GM12878 (cell line): ENCODE measurements at regions not wholly inside any gene's neighbourhood (a gene's known extent, or its start where the extent isn't known, plus 50 kb on each side); places are given as distances from the start of the nearest gene placed in this dataset.

ENCODE experiments used
- BCLAF1 ChIP-seq: fragments of 450-650 bp; IDR thresholded peaks from 2 replicates; pipeline ENCODE4 v1.6.1; 2017; ENCODE audit warnings: antibody characterized with exemption, mild to moderate bottlenecking, moderate library complexity
- CBFB ChIP-seq: IDR thresholded peaks from 2 replicates; pipeline ENCODE4 v1.6.1; 2016; ENCODE audit warnings: antibody characterized with exemption, low read depth
- ELK1 ChIP-seq: IDR thresholded peaks from 2 replicates; pipeline ENCODE4 v1.6.1; 2012; ENCODE audit warnings: low read depth, low read length, improper control_type of control experiment
- FOXM1 ChIP-seq: IDR thresholded peaks from 2 replicates; pipeline ENCODE4 v1.6.1; 2012; ENCODE audit warnings: low read depth, mild to moderate bottlenecking, inconsistent platforms, low read length, moderate library complexity
- IKZF2 ChIP-seq, 2 experiments: fragments of 450-650 bp; IDR thresholded peaks; 2 replicates each; pipeline ENCODE4 v1.6.1; 2017; ENCODE audit warnings: mild to moderate bottlenecking in 2 of 2, moderate library complexity in 2 of 2
- KAT2A ChIP-seq: conservative IDR thresholded peaks from 2 replicates; pipeline ENCODE4 v1.6.1; 2011; ENCODE audit warnings: low read depth, low read length; ENCODE audit not compliant: control insufficient read depth
- MTA3 ChIP-seq: IDR thresholded peaks from 2 replicates; pipeline ENCODE4 v1.6.1; 2012; ENCODE audit warnings: low read length, inconsistent platforms, borderline replicate concordance
- MYB ChIP-seq: fragments of 150-350 bp; IDR thresholded peaks from 2 replicates; pipeline ENCODE4 v1.6.1; 2014; ENCODE audit warnings: mild to moderate bottlenecking, low read depth, low read length, borderline replicate concordance
- NKRF ChIP-seq: fragments of 450-650 bp; conservative IDR thresholded peaks from 2 replicates; pipeline ENCODE4 v1.6.1; 2017; ENCODE audit warnings: mild to moderate bottlenecking, moderate library complexity
- POLR2AphosphoS2 ChIP-seq: IDR thresholded peaks from 2 replicates; pipeline ENCODE4 v1.6.1; 2011; ENCODE audit warnings: low read depth, mild to moderate bottlenecking, low read length, improper control_type of control experiment, moderate library complexity
- PRDM15 ChIP-seq: fragments of 450-650 bp; formaldehyde crosslinking; IDR thresholded peaks from 2 replicates; pipeline ENCODE4 v1.4.0; 2020; ENCODE audit warnings: mild to moderate bottlenecking, moderate library complexity
- RCOR1 ChIP-seq: conservative IDR thresholded peaks from 2 replicates; pipeline ENCODE4 v1.6.1; 2012; ENCODE audit warnings: low read depth, low read length, improper control_type of control experiment
- RELB ChIP-seq: fragments of 450-650 bp; IDR thresholded peaks from 2 replicates; pipeline ENCODE4 v1.6.1; 2017; ENCODE audit warnings: low read depth, mild to moderate bottlenecking, moderate library complexity
- ZBTB11 ChIP-seq: fragments of 450-650 bp; formaldehyde crosslinking; IDR thresholded peaks from 2 replicates; pipeline ENCODE4 v1.5.0; 2022; ENCODE audit warnings: mild to moderate bottlenecking, missing genetic modification characterization

GRCh38 chr17:5877366-5877765 is 192.8 kb upstream of the WSCD1 start (continued):
- no peak for TF ChIP-seq ZBTB11 (CRISPR knock-in tag)
- no peak for TF ChIP-seq NKRF
- TF ChIP-seq CBFB, result no peak
- TF ChIP-seq PRDM15, result no peak
- no peak for TF ChIP-seq BCLAF1
- no peak for TF ChIP-seq FOXM1
- TF ChIP-seq MTA3, result no peak
- TF ChIP-seq ELK1, result no peak
- TF ChIP-seq RCOR1, result no peak
- TF ChIP-seq POLR2AphosphoS2, result no peak
- TF ChIP-seq RELB, result no peak
- no peak for TF ChIP-seq IKZF2 (IDR thresholded peaks at IDR 0.05)
- TF ChIP-seq KAT2A, result no peak
- no peak for TF ChIP-seq MYB
